ENCODE measurements at regions not wholly inside any gene's neighbourhood (a gene's known extent, or its start where the extent isn't known, plus 50 kb on each side); places are given as distances from the start of the nearest gene placed in this dataset.

DNA sequence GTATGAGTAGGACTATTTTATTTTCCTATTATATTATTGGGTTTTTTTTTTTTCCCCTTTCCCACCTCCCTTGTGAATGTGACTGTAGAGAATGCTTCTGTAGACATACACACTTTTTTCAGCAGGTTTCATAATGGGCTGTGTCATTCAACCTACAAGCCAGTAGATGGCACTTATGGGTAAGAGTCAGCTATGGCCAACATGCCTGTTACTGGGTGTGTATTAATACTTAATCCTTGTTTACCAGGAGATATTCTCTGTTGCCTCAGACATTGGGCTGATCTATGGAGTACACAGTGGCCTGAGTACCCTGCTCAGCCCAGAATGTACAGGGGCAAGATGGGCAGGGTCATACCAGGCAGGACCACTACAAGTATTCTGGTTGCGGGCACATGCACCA is 382.5 kb downstream of the EPHA7 start:
- no peaks in the 10 kb centered on the region for H3K4me1 Mint-ChIP-seq (ENCODE audit: low read depth, unreplicated experiment)
- DNase-seq, result no peak
- no peak overlapping the region for H3K4me3 Mint-ChIP-seq (ENCODE audit: unreplicated experiment)
- no peaks in the 10 kb centered on the region for H3K36me3 Mint-ChIP-seq (ENCODE audit: insufficient read depth, unreplicated experiment)
- no peak overlapping the region for H3K4me3 ChIP-seq (ENCODE audit: low read depth, low read length)
- no peaks in the 10 kb centered on the region for H3K27me3 ChIP-seq (replicated peaks; ENCODE audit: control insufficient read depth, insufficient read depth, low read length)
- TF ChIP-seq CTCF (IDR thresholded peaks at IDR 0.05; ENCODE audit: insufficient read depth in 1 of 2, low read depth in 1 of 2, low read length in 1 of 2, severe bottlenecking in 1 of 2, unreplicated experiment in 1 of 2), result no peak
- H3K9me3 ChIP-seq, result no peaks in the 10 kb centered on the region
- H3K27ac Mint-ChIP-seq (ENCODE audit: unreplicated experiment), result no peak overlapping the region
- H3K4me1 ChIP-seq, result no peaks in the 10 kb centered on the region
- no peaks in the 10 kb centered on the region for H3K36me3 ChIP-seq (ENCODE audit: control insufficient read depth, insufficient read depth, low read length)
- CTCF ChIA-PET, result no interaction called here
- intact Hi-C loops (cut with micrococcal nuclease; ENCODE audit: unreplicated experiment), result no loop called here
- BruUV-seq (replicated peaks), result no TSS peak
- no peaks in the 10 kb centered on the region for H3K27me3 Mint-ChIP-seq (ENCODE audit: insufficient read depth, unreplicated experiment)
- H3K9me3 Mint-ChIP-seq (ENCODE audit: unreplicated experiment), result no peaks in the 10 kb centered on the region
- POLR2A ChIA-PET, result no interaction called here

DNA sequence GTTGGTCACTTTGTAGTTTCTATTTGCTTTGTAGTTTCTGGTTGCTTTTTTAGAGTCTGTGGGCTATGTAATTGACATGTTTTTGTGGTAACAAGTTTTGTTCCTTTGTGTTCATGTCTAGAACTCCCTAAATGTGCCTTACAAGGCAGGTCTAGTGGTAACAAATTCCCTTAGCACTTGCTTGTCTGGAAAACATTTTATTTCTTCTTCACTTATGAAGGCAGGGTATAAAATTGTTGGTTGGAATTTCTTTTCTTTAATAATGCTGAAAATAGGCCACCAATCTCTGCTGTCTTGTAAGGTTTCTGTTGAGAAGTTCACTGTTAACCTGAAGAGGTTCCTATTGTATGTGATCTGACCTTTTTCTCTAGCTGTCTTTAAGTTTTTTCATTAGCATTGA is 383.6 kb downstream of the EPHA7 start:
- no peak overlapping the region for H3K4me3 Mint-ChIP-seq (ENCODE audit: unreplicated experiment)
- no TSS peak for BruUV-seq (replicated peaks)
- no peak for DNase-seq
- H3K27me3 ChIP-seq (replicated peaks; ENCODE audit: control insufficient read depth, insufficient read depth, low read length), result no peaks in the 10 kb centered on the region
- no peaks in the 10 kb centered on the region for H3K36me3 Mint-ChIP-seq (ENCODE audit: insufficient read depth, unreplicated experiment)
- peaks cover 2% of the 10 kb centered on the region for H3K9me3 Mint-ChIP-seq (ENCODE audit: unreplicated experiment)
- H3K36me3 ChIP-seq (ENCODE audit: control insufficient read depth, insufficient read depth, low read length), result no peaks in the 10 kb centered on the region
- H3K9me3 ChIP-seq, result no peaks in the 10 kb centered on the region
- intact Hi-C loops (cut with micrococcal nuclease; ENCODE audit: unreplicated experiment), result no loop called here
- no peak for TF ChIP-seq CTCF (IDR thresholded peaks at IDR 0.05; ENCODE audit: insufficient read depth in 1 of 2, low read depth in 1 of 2, low read length in 1 of 2, severe bottlenecking in 1 of 2, unreplicated experiment in 1 of 2)
- no peaks in the 10 kb centered on the region for H3K4me1 Mint-ChIP-seq (ENCODE audit: low read depth, unreplicated experiment)
- H3K27me3 Mint-ChIP-seq (ENCODE audit: insufficient read depth, unreplicated experiment), result no peaks in the 10 kb centered on the region
- ChIA-PET POLR2A (no interaction called here), CTCF (no interaction called here)
- no peaks in the 10 kb centered on the region for H3K4me1 ChIP-seq
- H3K4me3 ChIP-seq (ENCODE audit: low read depth, low read length), result no peak overlapping the region
- H3K27ac Mint-ChIP-seq (ENCODE audit: unreplicated experiment), result no peak overlapping the region

- Mint-ChIP-seq H3K4me1 (ENCODE audit: low read depth, unreplicated experiment) (no peaks in the 10 kb centered on the region), H3K27ac (ENCODE audit: unreplicated experiment) (no peak overlapping the region), H3K9me3 (ENCODE audit: unreplicated experiment) (peaks cover 10% of the 10 kb centered on the region), H3K27me3 (ENCODE audit: insufficient read depth, unreplicated experiment) (no peaks in the 10 kb centered on the region), H3K36me3 (ENCODE audit: insufficient read depth, unreplicated experiment) (no peaks in the 10 kb centered on the region), H3K4me3 (ENCODE audit: unreplicated experiment) (no peak overlapping the region)
- H3K27me3 ChIP-seq (replicated peaks; ENCODE audit: control insufficient read depth, insufficient read depth, low read length), result no peaks in the 10 kb centered on the region
- no peaks in the 10 kb centered on the region for H3K36me3 ChIP-seq (ENCODE audit: control insufficient read depth, insufficient read depth, low read length)
- BruUV-seq (replicated peaks), result no TSS peak
- no peaks in the 10 kb centered on the region for H3K4me1 ChIP-seq
- no peak overlapping the region for H3K4me3 ChIP-seq (ENCODE audit: low read depth, low read length)
- TF ChIP-seq CTCF (IDR thresholded peaks at IDR 0.05; ENCODE audit: insufficient read depth in 1 of 2, low read depth in 1 of 2, low read length in 1 of 2, severe bottlenecking in 1 of 2, unreplicated experiment in 1 of 2), result no peak
- no peak for DNase-seq
- intact Hi-C loops (cut with micrococcal nuclease; ENCODE audit: unreplicated experiment), result no loop called here
- CTCF ChIA-PET, result no interaction called here
- H3K9me3 ChIP-seq, result no peaks in the 10 kb centered on the region
- POLR2A ChIA-PET, result no interaction called here
Observed at GRCh38 chr6:93021235-93021915, 398.0 kb downstream of the EPHA7 start.

Measured in Caco-2 (cell line).